Neural progenitor cell (in vitro differentiated cells): ENCODE measurements at regions not wholly inside any gene's neighbourhood (a gene's known extent, or its start where the extent isn't known, plus 50 kb on each side); places are given as distances from the start of the nearest gene placed in this dataset.

Experiments
- DNase-seq: peaks from one replicate; pipeline ENCODE4 v3.0.0-alpha.2; 2016; ENCODE audit warnings: low spot score
- H2AFZ ChIP-seq: fragments of 200-600 bp; sonication (generic); replicated peaks from 2 replicates; pipeline ENCODE4 v1.6.1; 2016; ENCODE audit warnings: antibody characterized with exemption
- H3F3A ChIP-seq: fragments of 200-600 bp; sonication (generic); 2 replicates; pipeline ENCODE4 v1.6.1; 2016; ENCODE audit warnings: antibody characterized with exemption, low read depth
- H3K27ac ChIP-seq: fragments of 200-600 bp; sonication (generic); 2 replicates; pipeline ENCODE4 v1.5.1; 2016; ENCODE audit warnings: mild to moderate bottlenecking
- H3K27me3 ChIP-seq: fragments of 200-600 bp; sonication (generic); 2 replicates; pipeline ENCODE4 v1.6.1; 2016; ENCODE audit warnings: mild to moderate bottlenecking, moderate library complexity
- H3K36me3 ChIP-seq: fragments of 200-600 bp; sonication (generic); 2 replicates; pipeline ENCODE4 v1.5.1; 2016
- H3K4me1 ChIP-seq: fragments of 200-600 bp; sonication (generic); 2 replicates; pipeline ENCODE4 v1.6.1; 2016; ENCODE audit warnings: mixed run types
- H3K4me2 ChIP-seq: fragments of 200-600 bp; sonication (generic); 2 replicates; pipeline ENCODE4 v1.6.1; 2016
- H3K4me3 ChIP-seq: fragments of 200-600 bp; sonication (generic); 2 replicates; pipeline ENCODE4 v1.5.1; 2016
- H3K79me2 ChIP-seq: fragments of 200-600 bp; sonication (generic); 2 replicates; pipeline ENCODE4 v1.6.1; 2016; ENCODE audit warnings: low read depth
- H3K9ac ChIP-seq: fragments of 200-600 bp; sonication (generic); 2 replicates; pipeline ENCODE4 v1.6.1; 2016
- H3K9me3 ChIP-seq: fragments of 200-600 bp; sonication (generic); 2 replicates; pipeline ENCODE4 v1.5.1; 2016; ENCODE audit warnings: low read depth
- H4K20me1 ChIP-seq: fragments of 200-600 bp; sonication (generic); 2 replicates; pipeline ENCODE4 v1.6.1; 2016; ENCODE audit warnings: low read depth
- H3K27ac Mint-ChIP-seq: 3 replicates; pipeline ENCODE4 v1.8.0; 2021; ENCODE audit warnings: mixed read lengths
- H3K27me3 Mint-ChIP-seq: 2 replicates; pipeline ENCODE4 v1.8.0; 2022; ENCODE audit warnings: low read depth, mild to moderate bottlenecking, inconsistent platforms, moderate library complexity, mixed read lengths; ENCODE audit not compliant: insufficient read depth
- H3K36me3 Mint-ChIP-seq: 3 replicates; pipeline ENCODE4 v1.8.0; 2021; ENCODE audit warnings: mixed read lengths
- H3K4me1 Mint-ChIP-seq: 3 replicates; pipeline ENCODE4 v1.8.0; 2021; ENCODE audit warnings: mixed read lengths
- H3K4me3 Mint-ChIP-seq: 3 replicates; pipeline ENCODE4 v1.8.0; 2021; ENCODE audit warnings: mild to moderate bottlenecking, moderate library complexity, mixed read lengths
- H3K9me3 Mint-ChIP-seq: 3 replicates; pipeline ENCODE4 v1.8.0; 2020; ENCODE audit warnings: mixed read lengths
- CTCF ChIP-seq: fragments of 200-600 bp; sonication (generic); IDR thresholded peaks from 2 replicates; pipeline ENCODE4 v1.5.1; 2017; ENCODE audit warnings: antibody characterized with exemption, mild to moderate bottlenecking
- EZH2 ChIP-seq: fragments of 200-600 bp; sonication (generic); IDR thresholded peaks from 2 replicates; pipeline ENCODE4 v1.6.1; 2017; ENCODE audit warnings: antibody characterized with exemption, mild to moderate bottlenecking, moderate library complexity
- EZH2phosphoT487 ChIP-seq: fragments of 200-600 bp; sonication (generic); IDR thresholded peaks from 2 replicates; pipeline ENCODE4 v1.6.1; 2017; ENCODE audit warnings: antibody characterized with exemption

GRCh38 chr1:86812286-86812685 lies 101.6 kb downstream of the SELENOF start:
- H3K4me1 Mint-ChIP-seq = peaks cover 3% of the 10 kb centered on the region
- H2AFZ ChIP-seq = no peak overlapping the region
- no peaks in the 10 kb centered on the region for H3K27me3 Mint-ChIP-seq
- no peak overlapping the region for H3K4me3 Mint-ChIP-seq
- no peak overlapping the region for H3K4me3 ChIP-seq
- no peaks in the 10 kb centered on the region for H3K79me2 ChIP-seq
- no peaks in the 10 kb centered on the region for H3K27me3 ChIP-seq
- no peak for TF ChIP-seq EZH2
- no peak for TF ChIP-seq CTCF
- no peak for TF ChIP-seq EZH2phosphoT487
- no peaks in the 10 kb centered on the region for H3F3A ChIP-seq
- H3K36me3 ChIP-seq = no peaks in the 10 kb centered on the region
- peaks cover 3% of the 10 kb centered on the region for H3K9me3 Mint-ChIP-seq
- peaks cover 6% of the 10 kb centered on the region for H3K4me1 ChIP-seq
- no peak overlapping the region for H3K4me2 ChIP-seq
- DNase-seq = no peak
- H3K27ac Mint-ChIP-seq = no peak overlapping the region
- no peak overlapping the region for H3K27ac ChIP-seq
- H3K9me3 ChIP-seq = no peaks in the 10 kb centered on the region
- H3K36me3 Mint-ChIP-seq = no peaks in the 10 kb centered on the region
- no peak overlapping the region for H3K9ac ChIP-seq
- H4K20me1 ChIP-seq = no peaks in the 10 kb centered on the region
